Stimulated activated naive CD8-positive, alpha-beta T cell treated with anti-CD3 and anti-CD28 coated beads, Interleukin-15, Interleukin-2, amounts not matched to agents 100 ng/mL and 50 ng/mL, for 24 hours (primary cell): ENCODE measurements at regions not wholly inside any gene's neighbourhood (a gene's known extent, or its start where the extent isn't known, plus 50 kb on each side); places are given as distances from the start of the nearest gene placed in this dataset.

Experiments
- H3K27ac Mint-ChIP-seq: one replicate; pipeline ENCODE4 v1.8.0; 2021; ENCODE audit warnings: mild to moderate bottlenecking, mixed read lengths
- H3K27me3 Mint-ChIP-seq: one replicate; pipeline ENCODE4 v1.8.0; 2021; ENCODE audit warnings: mixed read lengths
- H3K36me3 Mint-ChIP-seq: one replicate; pipeline ENCODE4 v1.8.0; 2021; ENCODE audit warnings: low read depth, mixed read lengths
- H3K4me1 Mint-ChIP-seq: one replicate; pipeline ENCODE4 v1.8.0; 2021; ENCODE audit warnings: low read depth, mixed read lengths
- H3K4me3 Mint-ChIP-seq: one replicate; pipeline ENCODE4 v1.8.0; 2021; ENCODE audit warnings: mild to moderate bottlenecking, mixed read lengths
- H3K9me3 Mint-ChIP-seq: one replicate; pipeline ENCODE4 v1.8.0; 2021; ENCODE audit warnings: mixed read lengths

GRCh38 chr17:65345261-65346005, 208.3 kb downstream of the RGS9 start:
- Mint-ChIP-seq H3K4me3 (peak overlapping the region; percentile 62), H3K4me1 (peaks cover 23% of the 10 kb centered on the region), H3K27me3 (peaks cover 13% of the 10 kb centered on the region), H3K9me3 (peaks cover 11% of the 10 kb centered on the region), H3K36me3 (peaks cover 7% of the 10 kb centered on the region), H3K27ac (peak overlapping the region; percentile 89)

GRCh38 chr17:65340401-65340800, 203.2 kb downstream of the RGS9 start:
- Mint-ChIP-seq H3K4me3 (no peak overlapping the region), H3K27me3 (peaks cover 12% of the 10 kb centered on the region), H3K9me3 (peaks cover 8% of the 10 kb centered on the region), H3K4me1 (peaks cover 9% of the 10 kb centered on the region), H3K27ac (no peak overlapping the region), H3K36me3 (peaks cover 5% of the 10 kb centered on the region)

GRCh38 chr17:65334406-65334805, 197.2 kb downstream of the RGS9 start:
- peaks cover 8% of the 10 kb centered on the region for H3K9me3 Mint-ChIP-seq
- H3K27ac Mint-ChIP-seq: no peak overlapping the region
- H3K36me3 Mint-ChIP-seq: peaks cover 5% of the 10 kb centered on the region
- H3K4me1 Mint-ChIP-seq: peaks cover 14% of the 10 kb centered on the region
- H3K4me3 Mint-ChIP-seq: no peak overlapping the region
- H3K27me3 Mint-ChIP-seq: peaks cover 41% of the 10 kb centered on the region

- no peak overlapping the region for H3K27ac Mint-ChIP-seq
- H3K36me3 Mint-ChIP-seq: peaks cover 5% of the 10 kb centered on the region
- H3K9me3 Mint-ChIP-seq: peaks cover 4% of the 10 kb centered on the region
- H3K4me3 Mint-ChIP-seq: no peak overlapping the region
- H3K27me3 Mint-ChIP-seq: peaks cover 38% of the 10 kb centered on the region
- H3K4me1 Mint-ChIP-seq: peaks cover 14% of the 10 kb centered on the region
Measured at GRCh38 chr17:65332779-65333178, 195.6 kb downstream of the RGS9 start.

- Mint-ChIP-seq H3K27me3 (peaks cover 34% of the 10 kb centered on the region), H3K4me3 (no peak overlapping the region), H3K4me1 (peaks cover 14% of the 10 kb centered on the region), H3K27ac (no peak overlapping the region), H3K9me3 (peaks cover under 1% of the 10 kb centered on the region), H3K36me3 (peaks cover under 1% of the 10 kb centered on the region)
Measured at GRCh38 chr17:65332375-65332774, 195.2 kb downstream of the RGS9 start.

DNA sequence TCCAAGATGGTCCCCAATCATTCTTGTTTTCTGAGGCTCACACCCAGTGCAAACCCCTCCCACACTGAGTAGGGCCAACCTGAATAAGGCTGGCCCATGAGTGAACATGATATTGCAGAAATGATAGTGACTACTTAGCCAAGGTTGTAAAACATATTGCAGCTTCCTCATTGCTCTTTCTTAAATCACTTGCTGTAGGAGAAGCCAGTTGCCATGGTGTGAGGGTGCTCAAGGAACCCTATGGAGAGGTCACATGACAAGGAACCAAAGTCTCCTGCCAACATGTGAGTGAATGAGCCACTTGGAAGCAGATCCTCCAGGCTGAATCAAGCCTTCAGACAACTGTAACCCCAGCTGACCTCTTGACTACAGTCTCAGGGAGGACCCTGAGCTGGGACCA, 191.4 kb downstream of the RGS9 start:
- peaks cover 14% of the 10 kb centered on the region for H3K4me1 Mint-ChIP-seq
- H3K36me3 Mint-ChIP-seq: no peaks in the 10 kb centered on the region
- H3K4me3 Mint-ChIP-seq: no peak overlapping the region
- peaks cover 25% of the 10 kb centered on the region for H3K27me3 Mint-ChIP-seq
- H3K27ac Mint-ChIP-seq: no peak overlapping the region
- peaks cover 4% of the 10 kb centered on the region for H3K9me3 Mint-ChIP-seq

GRCh38 chr17:65324611-65325342, 187.6 kb downstream of the RGS9 start:
- Mint-ChIP-seq H3K27me3 (peaks cover 6% of the 10 kb centered on the region), H3K27ac (no peak overlapping the region), H3K4me1 (no peaks in the 10 kb centered on the region), H3K9me3 (peaks cover 4% of the 10 kb centered on the region), H3K36me3 (no peaks in the 10 kb centered on the region), H3K4me3 (no peak overlapping the region)

DNA sequence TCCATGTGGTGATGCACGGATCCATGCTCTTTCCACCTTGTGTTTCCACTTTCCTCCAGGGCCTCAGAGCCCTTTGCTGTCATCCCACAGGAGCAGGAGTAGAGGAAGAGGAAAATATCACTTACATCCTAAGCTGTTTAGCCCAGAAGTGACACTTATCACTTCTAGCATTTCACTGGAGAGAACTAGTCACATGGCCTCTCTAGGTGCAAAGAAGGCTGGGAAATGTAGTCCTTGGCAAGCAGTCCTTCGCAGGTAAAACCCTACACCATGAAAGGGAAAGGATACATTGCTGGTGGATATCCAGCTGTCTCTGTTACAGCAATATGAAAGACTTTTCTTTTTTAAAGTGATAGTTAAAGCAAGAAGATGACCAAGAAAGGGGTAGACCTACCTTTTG, 185.9 kb downstream of the RGS9 start:
- Mint-ChIP-seq H3K4me3 (no peak overlapping the region), H3K27ac (no peak overlapping the region), H3K27me3 (peaks cover 6% of the 10 kb centered on the region), H3K9me3 (peaks cover 4% of the 10 kb centered on the region), H3K4me1 (no peaks in the 10 kb centered on the region), H3K36me3 (no peaks in the 10 kb centered on the region)

GRCh38 chr17:65320820-65321219, 183.7 kb downstream of the RGS9 start:
- Mint-ChIP-seq H3K9me3 (no peaks in the 10 kb centered on the region), H3K4me1 (peaks cover 7% of the 10 kb centered on the region), H3K36me3 (no peaks in the 10 kb centered on the region), H3K27ac (no peak overlapping the region), H3K27me3 (peaks cover 2% of the 10 kb centered on the region), H3K4me3 (no peak overlapping the region)

- no peaks in the 10 kb centered on the region for H3K36me3 Mint-ChIP-seq
- peaks cover 14% of the 10 kb centered on the region for H3K4me1 Mint-ChIP-seq
- no peak overlapping the region for H3K4me3 Mint-ChIP-seq
- H3K27ac Mint-ChIP-seq: peak overlapping the region; percentile 3
- peaks cover 35% of the 10 kb centered on the region for H3K27me3 Mint-ChIP-seq
- no peaks in the 10 kb centered on the region for H3K9me3 Mint-ChIP-seq
Measured at GRCh38 chr17:65314212-65314611, 177.0 kb downstream of the RGS9 start.

- Mint-ChIP-seq H3K4me3 (no peak overlapping the region), H3K27ac (no peak overlapping the region), H3K4me1 (peaks cover 14% of the 10 kb centered on the region), H3K27me3 (peaks cover 39% of the 10 kb centered on the region), H3K36me3 (no peaks in the 10 kb centered on the region), H3K9me3 (no peaks in the 10 kb centered on the region)
Measured at GRCh38 chr17:65312718-65313377, 175.7 kb downstream of the RGS9 start.

DNA sequence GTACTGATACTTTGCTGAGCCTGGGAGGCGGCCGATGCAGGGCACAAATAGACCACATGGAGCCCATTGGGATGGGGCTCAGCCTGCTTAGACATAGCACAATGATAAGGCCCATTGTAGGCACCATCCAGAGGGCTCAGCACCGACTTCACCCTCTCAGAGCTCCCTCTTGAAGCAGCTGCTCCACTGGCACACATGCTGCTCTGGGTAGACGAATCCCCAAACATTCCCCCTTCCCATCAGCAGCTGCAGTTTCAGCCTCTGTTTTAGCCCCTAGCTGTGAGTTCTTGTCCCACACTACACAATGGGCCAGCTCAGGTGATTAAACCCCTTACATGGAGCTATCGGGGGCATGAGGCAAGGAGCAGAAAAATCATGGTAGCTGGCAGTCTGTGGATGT, 174.1 kb downstream of the RGS9 start:
- no peaks in the 10 kb centered on the region for H3K9me3 Mint-ChIP-seq
- H3K36me3 Mint-ChIP-seq: no peaks in the 10 kb centered on the region
- no peak overlapping the region for H3K4me3 Mint-ChIP-seq
- H3K4me1 Mint-ChIP-seq: peaks cover 7% of the 10 kb centered on the region
- peaks cover 49% of the 10 kb centered on the region for H3K27me3 Mint-ChIP-seq
- H3K27ac Mint-ChIP-seq: no peak overlapping the region

- Mint-ChIP-seq H3K4me3 (no peak overlapping the region), H3K9me3 (no peaks in the 10 kb centered on the region), H3K27ac (no peak overlapping the region), H3K4me1 (no peaks in the 10 kb centered on the region), H3K27me3 (peaks cover 28% of the 10 kb centered on the region), H3K36me3 (no peaks in the 10 kb centered on the region)
Measured at GRCh38 chr17:65307961-65308316, 170.8 kb downstream of the RGS9 start.

DNA sequence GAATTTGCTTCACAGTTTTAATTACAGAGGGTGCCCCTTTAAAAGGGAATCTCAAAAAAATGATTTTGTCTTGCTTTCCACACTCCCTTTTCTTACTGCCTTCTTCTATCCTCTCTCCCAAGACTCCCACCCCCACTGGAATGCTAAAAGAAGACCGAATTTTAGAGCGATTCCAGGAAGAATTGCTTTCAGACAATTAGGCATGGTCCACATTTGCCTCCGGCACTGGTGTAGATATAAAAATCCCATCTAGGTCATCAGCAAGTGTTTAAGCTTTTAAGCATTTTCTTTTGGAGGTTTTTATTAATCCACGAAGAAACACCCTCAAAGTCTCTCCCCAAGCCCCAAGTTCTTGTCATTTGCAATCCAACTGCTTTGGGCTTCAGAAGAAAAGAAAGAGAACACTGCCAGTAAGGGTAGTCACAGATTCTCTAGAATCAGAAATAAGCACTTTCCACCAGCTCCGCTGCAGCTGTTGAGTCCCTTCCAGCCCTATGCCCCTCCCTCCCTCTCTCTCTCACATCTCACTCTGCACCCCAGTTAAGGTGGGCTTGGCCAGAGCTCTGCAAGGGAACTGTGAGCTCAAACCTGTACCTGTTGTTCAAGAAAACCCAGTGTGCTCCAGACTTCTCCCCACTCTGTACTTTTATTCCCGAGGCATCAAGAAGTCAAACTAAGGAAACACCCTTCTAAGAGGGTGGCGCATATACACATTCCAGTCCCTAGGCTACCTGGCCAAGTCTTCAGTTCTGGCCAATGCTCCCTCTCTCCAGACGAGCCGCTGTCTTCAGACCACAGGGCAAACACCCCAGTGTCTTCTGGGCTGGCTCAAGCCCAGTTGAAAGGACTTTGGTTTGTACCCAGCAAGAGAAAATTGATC, 170.2 kb downstream of the RGS9 start:
- no peaks in the 10 kb centered on the region for H3K36me3 Mint-ChIP-seq
- H3K4me1 Mint-ChIP-seq: no peaks in the 10 kb centered on the region
- H3K4me3 Mint-ChIP-seq: no peak overlapping the region
- H3K27me3 Mint-ChIP-seq: peaks cover 22% of the 10 kb centered on the region
- H3K9me3 Mint-ChIP-seq: no peaks in the 10 kb centered on the region
- H3K27ac Mint-ChIP-seq: no peak overlapping the region
